ENCODE measurements at regions not wholly inside any gene's neighbourhood (a gene's known extent, or its start where the extent isn't known, plus 50 kb on each side); places are given as distances from the start of the nearest gene placed in this dataset.

GRCh38 chr15:38823263-38823662 is 258.6 kb upstream of the RASGRP1 start:
- no peak overlapping the region for H3K14ac ChIP-seq (ENCODE audit: low read length)
- no peak overlapping the region for H4K8ac ChIP-seq (ENCODE audit: low read depth, low read length)
- H3K79me1 ChIP-seq (ENCODE audit: low read depth, low read length) = no peaks in the 10 kb centered on the region
- H3K23ac ChIP-seq (ENCODE audit: low read depth, low read length, poor library complexity) = no peak overlapping the region
- no peak overlapping the region for H2AK5ac ChIP-seq (ENCODE audit: low read depth, low read length)
- no peak overlapping the region for H3K4me3 ChIP-seq (ENCODE audit: low read length in 2 of 2)
- no peak overlapping the region for H2AFZ ChIP-seq (ENCODE audit: low read length)
- no peak overlapping the region for H3K4ac ChIP-seq (ENCODE audit: low read length)
- no peak overlapping the region for H3K18ac ChIP-seq (ENCODE audit: low read length)
- H2BK12ac ChIP-seq (ENCODE audit: low read length) = no peak overlapping the region
- no peak overlapping the region for H4K91ac ChIP-seq (ENCODE audit: low read depth, low read length, poor library complexity)
- H3K4me1 ChIP-seq (ENCODE audit: control insufficient read depth in 2 of 2, insufficient read depth in 1 of 2, low read depth in 1 of 2, low read length in 2 of 2) = peaks cover 0 to 2% of the 10 kb centered on the region in 2 donors
- no peaks in the 10 kb centered on the region for H3K27me3 ChIP-seq (ENCODE audit: control insufficient read depth in 3 of 3, insufficient read depth in 3 of 3, low read depth in 1 of 3, low read length in 3 of 3)
- no peak overlapping the region for H3K27ac ChIP-seq (replicated peaks; ENCODE audit: low read length)
- WGBS, 2 donors (ENCODE audit: extremely low coverage in 2 of 2, insufficient read length in 2 of 2, insufficient replicate concordance in 1 of 2) = no CpG with 5 or more reads among the region's 3 CpGs
- no peaks in the 10 kb centered on the region for H3K36me3 ChIP-seq (replicated peaks in 1 of 2; ENCODE audit: control insufficient read depth in 2 of 2, insufficient read depth in 2 of 2, low read length in 2 of 2)
- H3K4me2 ChIP-seq (ENCODE audit: insufficient read depth, low read length, poor library complexity, severe bottlenecking) = no peak overlapping the region
- H2BK15ac ChIP-seq (ENCODE audit: low read length) = no peak overlapping the region
- H3K9ac ChIP-seq (ENCODE audit: low read depth, low read length, poor library complexity) = no peak overlapping the region
- no peak overlapping the region for H2BK120ac ChIP-seq (ENCODE audit: low read depth, low read length)
- no peak for DNase-seq (ENCODE audit: low spot score)
- no peaks in the 10 kb centered on the region for H3K9me3 ChIP-seq (replicated peaks in 1 of 2; ENCODE audit: control insufficient read depth in 2 of 2, insufficient read depth in 1 of 2, low read depth in 1 of 2, low read length in 2 of 2)
- H2BK5ac ChIP-seq (ENCODE audit: low read length) = no peak overlapping the region

GRCh38 chr15:38824719-38825118 is 260.1 kb upstream of the RASGRP1 start:
- no peak overlapping the region for H4K8ac ChIP-seq (ENCODE audit: low read depth, low read length)
- no peaks in the 10 kb centered on the region for H3K9me3 ChIP-seq (replicated peaks in 1 of 2; ENCODE audit: control insufficient read depth in 2 of 2, insufficient read depth in 1 of 2, low read depth in 1 of 2, low read length in 2 of 2)
- H3K27me3 ChIP-seq (ENCODE audit: control insufficient read depth in 3 of 3, insufficient read depth in 3 of 3, low read depth in 1 of 3, low read length in 3 of 3) = no peaks in the 10 kb centered on the region
- no CpG with 5 or more reads among the region's 3 CpGs for WGBS, 2 donors (ENCODE audit: extremely low coverage in 2 of 2, insufficient read length in 2 of 2, insufficient replicate concordance in 1 of 2)
- H2BK15ac ChIP-seq (ENCODE audit: low read length) = no peak overlapping the region
- no peak overlapping the region for H3K9ac ChIP-seq (ENCODE audit: low read depth, low read length, poor library complexity)
- DNase-seq (ENCODE audit: low spot score) = no peak
- no peak overlapping the region for H3K14ac ChIP-seq (ENCODE audit: low read length)
- H2BK12ac ChIP-seq (ENCODE audit: low read length) = no peak overlapping the region
- H2AFZ ChIP-seq (ENCODE audit: low read length) = no peak overlapping the region
- no peak overlapping the region for H2BK5ac ChIP-seq (ENCODE audit: low read length)
- H3K4ac ChIP-seq (ENCODE audit: low read length) = no peak overlapping the region
- H3K18ac ChIP-seq (ENCODE audit: low read length) = no peak overlapping the region
- H3K36me3 ChIP-seq (replicated peaks in 1 of 2; ENCODE audit: control insufficient read depth in 2 of 2, insufficient read depth in 2 of 2, low read length in 2 of 2) = no peaks in the 10 kb centered on the region
- H4K91ac ChIP-seq (ENCODE audit: low read depth, low read length, poor library complexity) = no peak overlapping the region
- no peak overlapping the region for H3K4me2 ChIP-seq (ENCODE audit: insufficient read depth, low read length, poor library complexity, severe bottlenecking)
- no peak overlapping the region for H3K23ac ChIP-seq (ENCODE audit: low read depth, low read length, poor library complexity)
- H3K4me1 ChIP-seq (ENCODE audit: control insufficient read depth in 2 of 2, insufficient read depth in 1 of 2, low read depth in 1 of 2, low read length in 2 of 2) = no peaks in the 10 kb centered on the region
- H3K79me1 ChIP-seq (ENCODE audit: low read depth, low read length) = no peaks in the 10 kb centered on the region
- no peak overlapping the region for H2BK120ac ChIP-seq (ENCODE audit: low read depth, low read length)
- no peak overlapping the region for H3K27ac ChIP-seq (replicated peaks; ENCODE audit: low read length)
- no peak overlapping the region for H2AK5ac ChIP-seq (ENCODE audit: low read depth, low read length)
- H3K4me3 ChIP-seq (ENCODE audit: low read length in 2 of 2) = no peak overlapping the region

DNA sequence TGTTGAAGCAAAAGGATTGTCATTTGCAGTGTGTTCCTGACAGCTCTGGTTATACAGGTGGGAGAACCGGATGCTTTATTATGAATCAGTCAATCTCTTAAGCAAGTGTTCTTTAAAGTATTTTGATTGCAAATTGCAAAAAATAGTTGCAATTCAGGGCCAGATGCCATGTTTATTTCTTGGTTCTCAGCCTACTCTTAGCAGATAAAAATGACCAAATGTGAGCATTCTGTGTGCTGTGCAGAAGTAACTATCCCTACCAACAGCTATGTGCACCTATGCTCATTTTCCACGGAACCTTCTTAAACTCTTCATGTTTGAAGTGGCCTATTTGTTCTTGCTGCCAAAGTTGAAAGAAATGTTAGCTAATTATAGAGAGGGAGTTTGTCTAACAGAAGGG is 262.3 kb upstream of the RASGRP1 start:
- no peaks in the 10 kb centered on the region for H3K4me1 ChIP-seq (ENCODE audit: control insufficient read depth in 2 of 2, insufficient read depth in 1 of 2, low read depth in 1 of 2, low read length in 2 of 2)
- H3K9ac ChIP-seq (ENCODE audit: low read depth, low read length, poor library complexity) = no peak overlapping the region
- H3K36me3 ChIP-seq (replicated peaks in 1 of 2; ENCODE audit: control insufficient read depth in 2 of 2, insufficient read depth in 2 of 2, low read length in 2 of 2) = no peaks in the 10 kb centered on the region
- no peak overlapping the region for H2BK120ac ChIP-seq (ENCODE audit: low read depth, low read length)
- no peak overlapping the region for H3K27ac ChIP-seq (replicated peaks; ENCODE audit: low read length)
- no peak overlapping the region for H2BK5ac ChIP-seq (ENCODE audit: low read length)
- H2BK12ac ChIP-seq (ENCODE audit: low read length) = no peak overlapping the region
- H3K4me3 ChIP-seq (ENCODE audit: low read length in 2 of 2) = no peak overlapping the region
- H4K8ac ChIP-seq (ENCODE audit: low read depth, low read length) = no peak overlapping the region
- no peak overlapping the region for H3K18ac ChIP-seq (ENCODE audit: low read length)
- H3K14ac ChIP-seq (ENCODE audit: low read length) = no peak overlapping the region
- no peak overlapping the region for H3K23ac ChIP-seq (ENCODE audit: low read depth, low read length, poor library complexity)
- H3K79me1 ChIP-seq (ENCODE audit: low read depth, low read length) = no peaks in the 10 kb centered on the region
- no peak overlapping the region for H3K4me2 ChIP-seq (ENCODE audit: insufficient read depth, low read length, poor library complexity, severe bottlenecking)
- H2AFZ ChIP-seq (ENCODE audit: low read length) = no peak overlapping the region
- H2BK15ac ChIP-seq (ENCODE audit: low read length) = no peak overlapping the region
- H3K9me3 ChIP-seq (replicated peaks in 1 of 2; ENCODE audit: control insufficient read depth in 2 of 2, insufficient read depth in 1 of 2, low read depth in 1 of 2, low read length in 2 of 2) = no peaks in the 10 kb centered on the region
- WGBS, 2 donors (ENCODE audit: extremely low coverage in 2 of 2, insufficient read length in 2 of 2, insufficient replicate concordance in 1 of 2) = no CpG with 5 or more reads among the region's 2 CpGs
- no peak overlapping the region for H3K4ac ChIP-seq (ENCODE audit: low read length)
- H4K91ac ChIP-seq (ENCODE audit: low read depth, low read length, poor library complexity) = no peak overlapping the region
- no peak overlapping the region for H2AK5ac ChIP-seq (ENCODE audit: low read depth, low read length)
- no peak for DNase-seq (ENCODE audit: low spot score)
- H3K27me3 ChIP-seq (ENCODE audit: control insufficient read depth in 3 of 3, insufficient read depth in 3 of 3, low read depth in 1 of 3, low read length in 3 of 3) = no peaks in the 10 kb centered on the region

- Histone ChIP-seq H2AFZ (ENCODE audit: low read length) (no peak overlapping the region), H3K18ac (ENCODE audit: low read length) (no peak overlapping the region), H2BK12ac (ENCODE audit: low read length) (no peak overlapping the region), H2BK15ac (ENCODE audit: low read length) (no peak overlapping the region), H3K4ac (ENCODE audit: low read length) (no peak overlapping the region), H4K91ac (ENCODE audit: low read depth, low read length, poor library complexity) (no peak overlapping the region), H3K23ac (ENCODE audit: low read depth, low read length, poor library complexity) (no peak overlapping the region), H3K79me1 (ENCODE audit: low read depth, low read length) (no peaks in the 10 kb centered on the region), H2BK120ac (ENCODE audit: low read depth, low read length) (no peak overlapping the region), H3K4me3 (ENCODE audit: low read length in 2 of 2) (no peak overlapping the region), H3K27me3 (ENCODE audit: control insufficient read depth in 3 of 3, insufficient read depth in 3 of 3, low read depth in 1 of 3, low read length in 3 of 3) (no peaks in the 10 kb centered on the region), H3K4me2 (ENCODE audit: insufficient read depth, low read length, poor library complexity, severe bottlenecking) (no peak overlapping the region), H3K4me1 (ENCODE audit: control insufficient read depth in 2 of 2, insufficient read depth in 1 of 2, low read depth in 1 of 2, low read length in 2 of 2) (no peaks in the 10 kb centered on the region), H3K14ac (ENCODE audit: low read length) (no peak overlapping the region), H4K8ac (ENCODE audit: low read depth, low read length) (no peak overlapping the region), H3K9me3 (replicated peaks in 1 of 2; ENCODE audit: control insufficient read depth in 2 of 2, insufficient read depth in 1 of 2, low read depth in 1 of 2, low read length in 2 of 2) (no peaks in the 10 kb centered on the region), H3K36me3 (replicated peaks in 1 of 2; ENCODE audit: control insufficient read depth in 2 of 2, insufficient read depth in 2 of 2, low read length in 2 of 2) (no peaks in the 10 kb centered on the region), H2BK5ac (ENCODE audit: low read length) (no peak overlapping the region), H3K27ac (replicated peaks; ENCODE audit: low read length) (no peak overlapping the region), H2AK5ac (ENCODE audit: low read depth, low read length) (no peak overlapping the region), H3K9ac (ENCODE audit: low read depth, low read length, poor library complexity) (no peak overlapping the region)
- WGBS, 2 donors (ENCODE audit: extremely low coverage in 2 of 2, insufficient read length in 2 of 2, insufficient replicate concordance in 1 of 2) = no CpG with 5 or more reads among the region's 4 CpGs
- DNase-seq (ENCODE audit: low spot score) = no peak
Measured at GRCh38 chr15:38828031-38828532, 263.5 kb upstream of the RASGRP1 start.

All from neuronal stem cell (in vitro differentiated cells).